Esophagus muscularis mucosa (tissue), 3 donors: ENCODE measurements at regions not wholly inside any gene's neighbourhood (a gene's known extent, or its start where the extent isn't known, plus 50 kb on each side); places are given as distances from the start of the nearest gene placed in this dataset.

ENCODE experiments used
- POLR2A ChIP-seq: fragments of 450-650 bp; IDR thresholded peaks from one replicate; pipeline ENCODE4 v1.6.1; 2017; ENCODE audit warnings: antibody characterized with exemption, moderate library complexity, mild to moderate bottlenecking, low read depth
- TF ChIP-seq, protein P1 (sequence below), 3 experiments: fragments of 200-600 bp in 2 of 3; fragments of 450-650 bp in 1 of 3; sonication (generic) in 2 of 3; IDR thresholded peaks; one replicate each; pipeline ENCODE4 v1.5.1; 2017 to 2019; ENCODE audit warnings: antibody characterized with exemption in 3 of 3, mild to moderate bottlenecking in 2 of 3, moderate library complexity in 1 of 3

DNA sequence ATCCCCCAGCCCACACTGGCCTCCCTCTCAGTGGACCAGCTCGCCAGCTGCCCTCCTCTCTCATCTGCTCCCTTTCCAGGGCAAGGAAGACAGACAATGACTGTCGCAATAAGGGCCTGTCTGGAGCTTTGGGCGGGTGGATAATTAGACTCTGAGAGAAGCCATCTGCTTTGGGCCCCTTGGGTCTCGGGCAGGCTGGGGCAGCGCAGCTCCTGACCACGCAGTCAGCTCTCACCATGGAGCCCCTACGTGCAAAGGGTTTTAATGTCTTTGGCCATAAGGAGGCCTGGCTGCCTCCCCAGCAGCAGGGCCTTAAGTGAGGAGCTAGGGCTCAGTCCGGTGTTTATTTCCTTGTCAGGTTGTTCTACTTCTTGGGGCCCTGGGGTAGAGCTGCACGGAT, 153.9 kb downstream of the CHST1 start:
- TF ChIP-seq POLR2A, result no peak
- TF ChIP-seq, protein P1, sequence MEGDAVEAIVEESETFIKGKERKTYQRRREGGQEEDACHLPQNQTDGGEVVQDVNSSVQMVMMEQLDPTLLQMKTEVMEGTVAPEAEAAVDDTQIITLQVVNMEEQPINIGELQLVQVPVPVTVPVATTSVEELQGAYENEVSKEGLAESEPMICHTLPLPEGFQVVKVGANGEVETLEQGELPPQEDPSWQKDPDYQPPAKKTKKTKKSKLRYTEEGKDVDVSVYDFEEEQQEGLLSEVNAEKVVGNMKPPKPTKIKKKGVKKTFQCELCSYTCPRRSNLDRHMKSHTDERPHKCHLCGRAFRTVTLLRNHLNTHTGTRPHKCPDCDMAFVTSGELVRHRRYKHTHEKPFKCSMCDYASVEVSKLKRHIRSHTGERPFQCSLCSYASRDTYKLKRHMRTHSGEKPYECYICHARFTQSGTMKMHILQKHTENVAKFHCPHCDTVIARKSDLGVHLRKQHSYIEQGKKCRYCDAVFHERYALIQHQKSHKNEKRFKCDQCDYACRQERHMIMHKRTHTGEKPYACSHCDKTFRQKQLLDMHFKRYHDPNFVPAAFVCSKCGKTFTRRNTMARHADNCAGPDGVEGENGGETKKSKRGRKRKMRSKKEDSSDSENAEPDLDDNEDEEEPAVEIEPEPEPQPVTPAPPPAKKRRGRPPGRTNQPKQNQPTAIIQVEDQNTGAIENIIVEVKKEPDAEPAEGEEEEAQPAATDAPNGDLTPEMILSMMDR (IDR thresholded peaks at IDR 0.05), result no peak
